ENCODE measurements at regions not wholly inside any gene's neighbourhood (a gene's known extent, or its start where the extent isn't known, plus 50 kb on each side); places are given as distances from the start of the nearest gene placed in this dataset.
"Not testable (repeated sequence)": the region's sequence is repeated elsewhere in the genome, so short reads cannot be mapped to it uniquely, and the experiment has no call there.

GRCh38 chr14:83085725-83086124, 1552.1 kb upstream of the SEL1L start:
- no peak for TF ChIP-seq CTCF (IDR thresholded peaks at IDR 0.05)
- Histone ChIP-seq H3K27me3 (no peaks in the 10 kb centered on the region), H3K27ac (no peak overlapping the region), H3K36me3 (no peaks in the 10 kb centered on the region), H3K9me3 (no peaks in the 10 kb centered on the region), H3K4me3 (ENCODE audit: low read depth in 1 of 2, low read length in 1 of 2) (no peak overlapping the region), H3K4me1 (ENCODE audit: control insufficient read depth in 1 of 2, insufficient read depth in 1 of 2, low read depth in 1 of 2, low read length in 1 of 2) (no peaks in the 10 kb centered on the region)

- H3K27me3 ChIP-seq; H3K36me3 ChIP-seq; H3K4me1 ChIP-seq (ENCODE audit: control insufficient read depth in 1 of 2, insufficient read depth in 1 of 2, low read depth in 1 of 2, low read length in 1 of 2); H3K27ac ChIP-seq; H3K4me3 ChIP-seq (ENCODE audit: low read depth in 1 of 2, low read length in 1 of 2); H3K9me3 ChIP-seq: not testable (repeated sequence)
These were observed 1558.6 kb upstream of the SEL1L start for GRCh38 chr14:83091991-83092956.

- Histone ChIP-seq H3K9me3 (no peaks in the 10 kb centered on the region), H3K27ac (no peak overlapping the region), H3K4me1 (ENCODE audit: control insufficient read depth in 1 of 2, insufficient read depth in 1 of 2, low read depth in 1 of 2, low read length in 1 of 2) (no peaks in the 10 kb centered on the region), H3K27me3 (no peaks in the 10 kb centered on the region), H3K36me3 (no peaks in the 10 kb centered on the region), H3K4me3 (ENCODE audit: low read depth in 1 of 2, low read length in 1 of 2) (no peak overlapping the region)
- no peak for TF ChIP-seq CTCF (IDR thresholded peaks at IDR 0.05)
These were observed 1562.4 kb upstream of the SEL1L start for GRCh38 chr14:83096092-83096491.

- H3K4me3 ChIP-seq (ENCODE audit: low read depth in 1 of 2, low read length in 1 of 2) = no peak overlapping the region
- H3K27me3 ChIP-seq = no peaks in the 10 kb centered on the region
- no peaks in the 10 kb centered on the region for H3K4me1 ChIP-seq (ENCODE audit: control insufficient read depth in 1 of 2, insufficient read depth in 1 of 2, low read depth in 1 of 2, low read length in 1 of 2)
- H3K27ac ChIP-seq = no peak overlapping the region
- no peaks in the 10 kb centered on the region for H3K9me3 ChIP-seq
- TF ChIP-seq CTCF (IDR thresholded peaks at IDR 0.05) = no peak
- no peaks in the 10 kb centered on the region for H3K36me3 ChIP-seq
These were observed 1568.2 kb upstream of the SEL1L start for GRCh38 chr14:83101846-83102245.

GRCh38 chr14:83118029-83118428, 1584.4 kb upstream of the SEL1L start:
- Histone ChIP-seq H3K4me3 (ENCODE audit: low read depth in 1 of 2, low read length in 1 of 2) (no peak overlapping the region), H3K9me3 (no peaks in the 10 kb centered on the region), H3K4me1 (ENCODE audit: control insufficient read depth in 1 of 2, insufficient read depth in 1 of 2, low read depth in 1 of 2, low read length in 1 of 2) (no peaks in the 10 kb centered on the region), H3K27ac (no peak overlapping the region), H3K36me3 (no peaks in the 10 kb centered on the region), H3K27me3 (no peaks in the 10 kb centered on the region)
- no peak for TF ChIP-seq CTCF (IDR thresholded peaks at IDR 0.05)

- H3K4me1 ChIP-seq (ENCODE audit: control insufficient read depth in 1 of 2, insufficient read depth in 1 of 2, low read depth in 1 of 2, low read length in 1 of 2) = no peaks in the 10 kb centered on the region
- no peaks in the 10 kb centered on the region for H3K9me3 ChIP-seq
- H3K27me3 ChIP-seq = no peaks in the 10 kb centered on the region
- TF ChIP-seq CTCF (IDR thresholded peaks at IDR 0.05) = no peak
- no peaks in the 10 kb centered on the region for H3K36me3 ChIP-seq
- H3K4me3 ChIP-seq (ENCODE audit: low read depth in 1 of 2, low read length in 1 of 2) = no peak overlapping the region
- H3K27ac ChIP-seq = no peak overlapping the region
These were observed 1586.5 kb upstream of the SEL1L start for GRCh38 chr14:83120187-83120586.
